ENCODE measurements at regions not wholly inside any gene's neighbourhood (a gene's known extent, or its start where the extent isn't known, plus 50 kb on each side); places are given as distances from the start of the nearest gene placed in this dataset.
A peak's percentile ranks its signal among the peaks of the same experiment; 100 is the strongest.

DNA sequence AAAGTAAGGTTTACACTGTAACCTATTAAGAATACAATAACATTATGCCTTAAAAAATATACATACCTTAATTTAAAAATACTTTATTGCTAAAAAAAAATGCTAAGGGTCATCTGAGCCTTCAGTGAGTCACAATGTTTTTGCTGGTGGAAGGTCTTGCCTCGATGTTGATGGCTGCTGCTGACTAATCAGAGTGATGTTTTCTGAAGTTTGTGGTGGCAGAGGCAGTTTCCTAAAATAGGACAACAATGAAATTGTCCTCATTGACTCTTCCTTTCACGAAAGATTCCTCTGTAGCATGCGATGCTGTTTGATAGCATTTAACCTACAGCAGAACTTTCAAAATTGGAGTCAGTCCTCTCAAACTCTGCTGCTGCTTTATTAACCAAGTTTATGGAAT lies 97.6 kb downstream of the FAT3 start:
- DNase-seq: peak; percentile 64

GRCh38 chr11:92324890-92325289 lies 100.3 kb downstream of the FAT3 start:
- no peak for DNase-seq

DNA sequence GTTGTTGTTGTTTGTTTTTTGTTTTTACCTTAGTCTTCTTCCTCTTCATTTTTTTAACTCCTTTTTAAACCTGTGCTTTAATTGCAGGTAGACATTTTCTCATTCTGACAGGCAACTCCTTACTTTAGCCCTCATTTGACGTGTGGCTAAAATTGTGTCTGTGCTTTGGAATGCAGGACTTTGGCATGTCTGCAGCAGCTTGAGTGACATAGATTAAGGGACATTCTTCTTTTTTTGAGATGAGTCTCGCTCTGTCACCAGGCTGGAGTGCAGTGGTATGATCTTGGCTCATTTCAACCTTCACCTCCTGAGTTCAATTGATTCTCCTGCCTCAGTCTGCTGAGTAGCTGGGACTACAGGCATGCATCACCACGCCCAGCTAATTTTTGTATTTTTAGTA lies 100.8 kb downstream of the FAT3 start:
- no peak for DNase-seq

GRCh38 chr11:92329137-92329536 lies 104.5 kb downstream of the FAT3 start:
- DNase-seq: no peak

GRCh38 chr11:92329646-92330045 lies 105.0 kb downstream of the FAT3 start:
- DNase-seq: peak; percentile 30

- DNase-seq: no peak
Observed at GRCh38 chr11:92330114-92330513, 105.5 kb downstream of the FAT3 start.

GRCh38 chr11:92332986-92333385 lies 108.4 kb downstream of the FAT3 start:
- peak; percentile 67 for DNase-seq

DNA sequence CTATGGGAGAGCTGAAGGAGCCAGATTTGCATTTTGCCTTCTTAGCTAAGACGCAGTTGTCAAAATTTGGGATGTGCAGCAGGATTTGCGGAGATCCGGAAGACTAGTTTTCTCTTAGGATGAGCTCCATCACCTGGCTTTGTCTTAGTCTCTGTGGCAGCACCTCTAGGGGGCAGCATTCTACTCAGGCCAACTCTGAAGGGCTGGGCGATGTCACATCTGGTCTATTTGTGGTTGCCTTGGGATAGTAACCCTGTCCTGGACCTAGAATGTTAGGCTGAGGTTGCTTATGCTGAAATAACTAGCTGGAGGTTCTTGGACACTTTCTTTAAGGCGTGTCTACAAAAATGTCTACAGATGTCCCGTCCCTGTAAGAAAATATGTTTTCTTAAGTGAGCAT lies 116.2 kb downstream of the FAT3 start:
- DNase-seq: peak; percentile 23

DNA sequence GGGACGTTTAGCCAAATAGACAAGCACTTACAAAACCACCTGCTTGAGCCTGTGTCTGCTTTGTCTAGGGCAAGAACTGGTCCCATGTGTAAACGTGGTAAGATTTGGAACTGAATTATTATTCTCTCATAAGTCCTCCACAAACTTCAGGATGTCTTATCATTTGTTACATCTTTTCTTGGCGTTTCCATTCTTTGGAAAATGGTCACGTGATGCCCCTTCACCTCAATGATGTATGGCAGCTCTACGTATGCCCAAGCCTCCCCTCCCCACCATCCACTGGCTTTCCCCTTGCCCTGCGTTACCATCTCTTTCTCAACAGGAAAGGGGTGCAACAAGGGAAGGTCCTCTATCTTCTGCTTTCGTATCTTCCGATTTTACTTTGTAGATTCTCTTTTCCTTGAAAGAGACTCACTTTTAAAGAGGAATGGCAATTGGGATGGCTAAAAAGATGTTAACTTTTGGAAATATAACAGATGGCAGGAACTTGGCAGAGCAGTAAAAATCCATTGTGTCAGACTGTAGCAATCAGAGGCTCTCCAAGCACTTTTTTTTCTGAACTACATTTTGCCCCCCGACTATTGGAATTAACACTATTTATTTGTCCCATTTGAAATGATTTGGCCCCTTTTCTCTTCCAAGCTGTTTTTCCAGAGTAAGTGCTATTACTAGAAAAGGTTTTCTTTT lies 117.6 kb downstream of the FAT3 start:
- no peak for DNase-seq

DNA sequence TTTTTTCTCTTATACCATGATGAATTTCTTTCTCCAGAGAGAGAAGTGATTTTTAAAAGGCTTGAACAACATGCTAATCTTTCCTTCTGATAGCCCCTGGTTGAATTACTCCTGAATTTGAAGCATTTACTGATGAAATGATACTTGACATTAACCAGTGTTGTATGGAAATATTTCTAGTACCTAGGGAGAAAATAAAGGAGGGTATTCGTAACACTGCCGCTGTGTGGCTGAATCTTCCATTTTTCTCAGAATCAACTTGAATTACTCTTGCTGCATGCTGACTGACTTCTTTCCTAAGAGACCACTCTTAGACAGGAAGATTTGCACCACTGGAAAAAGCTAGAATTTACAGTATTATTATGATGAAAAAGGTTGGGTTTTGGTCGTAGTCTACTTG lies 118.3 kb downstream of the FAT3 start:
- no peak for DNase-seq

- no peak for DNase-seq
Observed at GRCh38 chr11:92346220-92346619, 121.6 kb downstream of the FAT3 start.

- DNase-seq: no peak
Observed at GRCh38 chr11:92347454-92347853, 122.8 kb downstream of the FAT3 start.

GRCh38 chr11:92349486-92350156 lies 125.0 kb downstream of the FAT3 start:
- DNase-seq: no peak

GRCh38 chr11:92357344-92357743 lies 132.7 kb downstream of the FAT3 start:
- DNase-seq: no peak

DNA sequence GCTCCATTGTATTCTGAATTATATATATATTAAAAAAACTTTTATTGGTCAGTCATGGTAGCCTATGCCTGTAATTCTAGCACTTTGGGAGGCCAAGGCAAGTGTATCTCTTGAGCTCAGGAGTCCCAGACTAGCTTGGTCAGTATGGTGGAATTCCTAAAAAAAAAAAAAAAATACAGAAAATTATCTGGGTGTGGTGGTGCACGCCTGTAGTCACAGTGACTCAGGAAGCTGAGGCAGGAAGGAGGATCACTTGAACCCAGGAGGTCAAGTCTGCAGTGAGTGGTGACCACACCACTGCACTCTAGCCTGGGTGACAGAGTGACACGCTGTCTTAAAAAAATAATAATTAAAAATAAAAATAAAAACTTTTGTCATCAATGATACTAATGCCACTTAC lies 133.2 kb downstream of the FAT3 start:
- DNase-seq: no peak

DNA sequence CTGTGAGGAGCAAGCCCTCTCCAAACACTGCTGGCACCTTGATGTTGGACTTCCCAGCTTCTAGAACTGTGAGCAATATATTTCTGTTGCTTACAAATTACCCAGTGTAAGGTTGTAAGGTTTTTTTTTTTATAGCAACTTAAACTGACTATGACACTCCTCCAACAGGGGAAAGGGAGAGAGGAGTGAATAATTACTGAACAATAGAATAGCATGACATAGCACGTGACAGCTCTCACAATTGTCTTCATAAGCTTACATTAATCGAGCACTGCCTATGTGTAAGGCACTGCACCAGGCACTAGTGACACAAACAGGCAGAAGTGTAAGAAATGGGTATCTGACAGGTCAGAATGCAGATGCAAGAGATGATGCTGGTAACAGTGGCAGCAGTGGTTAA lies 136.9 kb downstream of the FAT3 start:
- no peak for DNase-seq

DNA sequence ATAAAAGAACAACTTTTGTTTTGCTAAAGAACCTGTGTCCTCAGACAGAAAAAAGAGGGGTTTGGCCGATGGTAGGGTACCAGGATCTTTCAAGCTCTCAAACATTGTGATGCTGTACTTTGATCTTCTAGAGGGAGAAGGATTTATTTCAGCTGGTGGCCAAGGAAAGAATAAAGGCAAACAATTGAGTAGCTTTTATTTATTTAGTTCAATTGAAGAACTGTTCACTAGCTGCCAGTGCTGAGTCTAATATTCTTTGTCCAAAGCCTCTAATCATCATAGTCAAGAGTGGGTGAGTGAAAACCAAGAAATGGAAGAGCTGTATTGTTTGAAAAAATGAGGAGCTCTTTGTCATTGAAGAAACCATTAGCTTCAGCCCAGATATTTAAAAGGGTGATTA lies 138.4 kb downstream of the FAT3 start:
- no peak for DNase-seq

GRCh38 chr11:92364177-92364576 lies 139.6 kb downstream of the FAT3 start:
- no peak for DNase-seq

GRCh38 chr11:92376146-92376599 lies 151.6 kb downstream of the FAT3 start:
- DNase-seq: peak; percentile 41

- no peak for DNase-seq
Observed at GRCh38 chr11:92376680-92377079, 152.1 kb downstream of the FAT3 start.

GRCh38 chr11:92380882-92381281 lies 156.3 kb downstream of the FAT3 start:
- DNase-seq: peak; percentile 84

- DNase-seq: no peak
Observed at GRCh38 chr11:92382311-92382710, 157.7 kb downstream of the FAT3 start.

- DNase-seq: peak; percentile 73
Observed at GRCh38 chr11:92383430-92383829, 158.8 kb downstream of the FAT3 start.

GRCh38 chr11:92384358-92384757 lies 159.7 kb downstream of the FAT3 start:
- peak; percentile 71 for DNase-seq

DNA sequence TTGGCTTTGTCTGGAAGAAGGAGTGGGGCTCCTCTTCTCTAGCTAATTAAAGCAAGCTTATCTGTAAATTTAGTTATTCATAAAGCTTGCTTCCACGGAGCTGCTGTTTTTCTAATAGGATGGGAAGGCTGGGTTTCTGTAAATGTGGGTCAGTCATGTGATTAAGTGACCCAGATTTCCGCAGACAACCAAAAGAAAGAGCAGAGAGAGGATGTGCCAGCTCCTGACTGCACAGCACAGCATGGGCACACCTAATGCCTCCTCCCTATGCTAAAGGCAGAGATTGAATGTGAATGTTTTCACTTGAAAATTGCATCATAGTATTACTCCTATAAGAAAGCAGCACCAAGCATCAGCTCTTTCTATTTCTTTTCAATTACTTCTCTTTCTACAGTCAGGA lies 160.2 kb downstream of the FAT3 start:
- DNase-seq: no peak
